NB4 (cell line): ENCODE measurements at regions not wholly inside any gene's neighbourhood (a gene's known extent, or its start where the extent isn't known, plus 50 kb on each side); places are given as distances from the start of the nearest gene placed in this dataset.

Source experiments
- DNase-seq: peaks from one replicate; pipeline ENCODE4 v3.0.0; 2010; ENCODE audit warnings: low read depth
- H3K4me3 ChIP-seq: one replicate; pipeline ENCODE4 v1.5.1; 2011; ENCODE audit warnings: mild to moderate bottlenecking, low read depth, low read length, moderate library complexity
- CTCF ChIP-seq: IDR thresholded peaks from one replicate; pipeline ENCODE4 v1.5.1; 2012; ENCODE audit warnings: low read depth, low read length
- MAX ChIP-seq: IDR thresholded peaks from 2 replicates; pipeline ENCODE4 v1.6.1; 2011; ENCODE audit warnings: low read depth, low read length
- MYC ChIP-seq: IDR thresholded peaks from 2 replicates; pipeline ENCODE4 v1.6.1; 2011; ENCODE audit warnings: low read depth, low read length
- POLR2A ChIP-seq: IDR thresholded peaks from 2 replicates; pipeline ENCODE4 v1.6.1; 2011; ENCODE audit warnings: mild to moderate bottlenecking; ENCODE audit not compliant: insufficient read length; ENCODE audit errors: extremely low read depth

GRCh38 chr17:22409160-22409751, 716.9 kb downstream of the KCNJ18 start:
- TF ChIP-seq POLR2A = no peak
- TF ChIP-seq MAX = no peak
- TF ChIP-seq MYC = no peak
- no peak overlapping the region for H3K4me3 ChIP-seq
- no peak for DNase-seq

GRCh38 chr17:22410136-22410535, 717.8 kb downstream of the KCNJ18 start:
- DNase-seq = no peak
- H3K4me3 ChIP-seq = no peak overlapping the region
- TF ChIP-seq MAX (no peak), MYC (no peak), POLR2A (no peak), CTCF (no peak)

- no peak overlapping the region for H3K4me3 ChIP-seq
- TF ChIP-seq MYC = no peak
- no peak for TF ChIP-seq MAX
- no peak for DNase-seq
Observed at GRCh38 chr17:22411185-22411784, 719.0 kb downstream of the KCNJ18 start.

- H3K4me3 ChIP-seq = no peak overlapping the region
- DNase-seq = no peak
- TF ChIP-seq MYC (no peak), MAX (no peak), POLR2A (no peak), CTCF (no peak)
Observed at GRCh38 chr17:22435231-22435974, 743.1 kb downstream of the KCNJ18 start.

- H3K4me3 ChIP-seq = no peak overlapping the region
- DNase-seq = no peak
- no peak for TF ChIP-seq CTCF
- no peak for TF ChIP-seq MYC
- TF ChIP-seq MAX = no peak
- no peak for TF ChIP-seq POLR2A
Observed at GRCh38 chr17:22441776-22442175, 749.5 kb downstream of the KCNJ18 start.

- TF ChIP-seq MYC (no peak), MAX (no peak), CTCF (no peak), POLR2A (no peak)
- H3K4me3 ChIP-seq = no peak overlapping the region
- DNase-seq = peak; percentile 20
Observed at GRCh38 chr17:22443061-22443460, 750.7 kb downstream of the KCNJ18 start.
